GM23248 (cell line): ENCODE measurements at regions not wholly inside any gene's neighbourhood (a gene's known extent, or its start where the extent isn't known, plus 50 kb on each side); places are given as distances from the start of the nearest gene placed in this dataset.

Experiments
- DNase-seq: peaks from one replicate; pipeline ENCODE4 v3.0.0-alpha.2; 2015
- H2AFZ ChIP-seq: fragments of 200-600 bp; sonication (generic); 2 replicates; pipeline ENCODE4 v1.6.1; 2016; ENCODE audit warnings: antibody characterized with exemption
- H3F3A ChIP-seq: fragments of 200-600 bp; sonication (generic); 2 replicates; pipeline ENCODE4 v1.6.1; 2016; ENCODE audit warnings: mild to moderate bottlenecking, antibody characterized with exemption, mixed run types; ENCODE audit not compliant: insufficient read depth
- H3K27ac ChIP-seq: fragments of 200-600 bp; sonication (generic); 2 replicates; pipeline ENCODE4 v1.5.1; 2016; ENCODE audit warnings: mild to moderate bottlenecking
- H3K27me3 ChIP-seq: fragments of 200-600 bp; sonication (generic); replicated peaks from 2 replicates; pipeline ENCODE4 v1.6.1; 2016; ENCODE audit warnings: mild to moderate bottlenecking; ENCODE audit not compliant: insufficient read depth
- H3K36me3 ChIP-seq: fragments of 200-600 bp; sonication (generic); 2 replicates; pipeline ENCODE4 v1.6.1; 2016; ENCODE audit warnings: low read depth, mild to moderate bottlenecking
- H3K4me1 ChIP-seq: fragments of 200-600 bp; sonication (generic); 2 replicates; pipeline ENCODE4 v1.6.1; 2016; ENCODE audit warnings: mild to moderate bottlenecking; ENCODE audit not compliant: insufficient read depth
- H3K4me2 ChIP-seq: fragments of 200-600 bp; sonication (generic); one replicate; pipeline ENCODE4 v1.6.1; 2016; ENCODE audit warnings: mild to moderate bottlenecking; ENCODE audit not compliant: unreplicated experiment
- H3K4me3 ChIP-seq: fragments of 200-600 bp; sonication (generic); 2 replicates; pipeline ENCODE4 v1.5.1; 2016; ENCODE audit warnings: mild to moderate bottlenecking
- H3K79me2 ChIP-seq: fragments of 200-600 bp; sonication (generic); 2 replicates; pipeline ENCODE4 v1.6.1; 2016; ENCODE audit warnings: mild to moderate bottlenecking; ENCODE audit not compliant: insufficient read depth
- H3K9ac ChIP-seq: fragments of 200-600 bp; sonication (generic); 2 replicates; pipeline ENCODE4 v1.6.1; 2016; ENCODE audit warnings: mild to moderate bottlenecking
- H3K9me2 ChIP-seq: fragments of 200-600 bp; sonication (generic); 2 replicates; pipeline ENCODE4 v1.6.1; 2016; ENCODE audit warnings: mixed run types, mild to moderate bottlenecking, moderate library complexity; ENCODE audit not compliant: insufficient read depth
- H3K9me3 ChIP-seq: fragments of 200-600 bp; sonication (generic); one replicate; pipeline ENCODE4 v1.6.1; 2017; ENCODE audit warnings: low read depth
- H4K20me1 ChIP-seq: fragments of 200-600 bp; sonication (generic); 2 replicates; pipeline ENCODE4 v1.6.0; 2016; ENCODE audit not compliant: insufficient read depth
- EZH2 ChIP-seq: fragments of 200-600 bp; sonication (generic); IDR thresholded peaks from 2 replicates; pipeline ENCODE4 v1.6.1; 2018; ENCODE audit warnings: antibody characterized with exemption, mild to moderate bottlenecking; ENCODE audit not compliant: insufficient read depth, poor library complexity, severe bottlenecking
- EZH2phosphoT487 ChIP-seq: fragments of 200-600 bp; sonication (generic); IDR thresholded peaks from 2 replicates; pipeline ENCODE4 v1.6.1; 2018; ENCODE audit warnings: antibody characterized with exemption, moderate library complexity, mild to moderate bottlenecking, low read depth; ENCODE audit not compliant: insufficient read depth
- WGBS, 2 experiments: methylation state at CpG; one replicate each; pipeline ENCODE4 v1.1.6; 2015 to 2017; ENCODE audit warnings: low lambda C conversion rate in 2 of 2, low coverage in 1 of 2; ENCODE audit errors: missing lambda C conversion rate in 2 of 2; 5-methylcytosine and 5-hydroxymethylcytosine counted together
- in situ Hi-C: fragments of 300-500 bp; cut with MboI; formaldehyde crosslinking; loops from 2 replicates; pipeline ENCODE4 v1.15.0; 2020

- no peak overlapping the region for H3K9ac ChIP-seq
- H3K79me2 ChIP-seq: no peaks in the 10 kb centered on the region
- no peak overlapping the region for H3K4me2 ChIP-seq
- no peak overlapping the region for H3K27ac ChIP-seq
- no peaks in the 10 kb centered on the region for H3K36me3 ChIP-seq
- 15 to 22% methylated on average over 3 of the region's 3 CpGs for WGBS, 2 experiments
- in situ Hi-C loops: no loop called here
- no peak overlapping the region for H2AFZ ChIP-seq
- H3K27me3 ChIP-seq: no peaks in the 10 kb centered on the region
- H3K4me1 ChIP-seq: no peaks in the 10 kb centered on the region
- H3K4me3 ChIP-seq: no peak overlapping the region
- H3K9me3 ChIP-seq: no peaks in the 10 kb centered on the region
- H3K9me2 ChIP-seq: no peaks in the 10 kb centered on the region
- no peak for DNase-seq
- H3F3A ChIP-seq: no peaks in the 10 kb centered on the region
- H4K20me1 ChIP-seq: no peaks in the 10 kb centered on the region
- TF ChIP-seq EZH2 (no peak), EZH2phosphoT487 (no peak)
Observed at GRCh38 chr2:34547900-34548299, 948.8 kb upstream of the FAM98A start.

GRCh38 chr2:34547340-34547739 lies 948.2 kb upstream of the FAM98A start:
- Histone ChIP-seq H3K9ac (no peak overlapping the region), H3K4me2 (no peak overlapping the region), H3K4me3 (no peak overlapping the region), H3K4me1 (no peaks in the 10 kb centered on the region), H3K36me3 (no peaks in the 10 kb centered on the region), H3K79me2 (no peaks in the 10 kb centered on the region), H2AFZ (no peak overlapping the region), H3K27me3 (no peaks in the 10 kb centered on the region), H3K9me3 (no peaks in the 10 kb centered on the region), H3K27ac (no peak overlapping the region), H3F3A (no peaks in the 10 kb centered on the region), H3K9me2 (no peaks in the 10 kb centered on the region), H4K20me1 (no peaks in the 10 kb centered on the region)
- TF ChIP-seq EZH2: no peak
- TF ChIP-seq EZH2phosphoT487: no peak
- 12 to 19% methylated on average over 3 to 4 of the region's 4 CpGs for WGBS, 2 experiments
- DNase-seq: no peak
- in situ Hi-C loops: no loop called here

- in situ Hi-C loops: no loop called here
- Histone ChIP-seq H3K4me3 (no peak overlapping the region), H3F3A (no peaks in the 10 kb centered on the region), H3K27me3 (no peaks in the 10 kb centered on the region), H3K9me2 (no peaks in the 10 kb centered on the region), H3K4me1 (no peaks in the 10 kb centered on the region), H3K36me3 (no peaks in the 10 kb centered on the region), H3K79me2 (no peaks in the 10 kb centered on the region), H3K4me2 (no peak overlapping the region), H2AFZ (no peak overlapping the region), H4K20me1 (no peaks in the 10 kb centered on the region), H3K9ac (no peak overlapping the region), H3K27ac (no peak overlapping the region), H3K9me3 (no peaks in the 10 kb centered on the region)
- DNase-seq: no peak
- 42 to 48% methylated on average over 11 to 12 of the region's 12 CpGs for WGBS, 2 experiments
- no peak for TF ChIP-seq EZH2phosphoT487
- no peak for TF ChIP-seq EZH2
Observed at GRCh38 chr2:34545486-34546136, 946.5 kb upstream of the FAM98A start.

GRCh38 chr2:34534761-34535160 lies 935.7 kb upstream of the FAM98A start:
- no peaks in the 10 kb centered on the region for H3F3A ChIP-seq
- H2AFZ ChIP-seq: no peak overlapping the region
- TF ChIP-seq EZH2: no peak
- TF ChIP-seq EZH2phosphoT487: no peak
- no peaks in the 10 kb centered on the region for H4K20me1 ChIP-seq
- H3K9me3 ChIP-seq: no peaks in the 10 kb centered on the region
- H3K9ac ChIP-seq: no peak overlapping the region
- DNase-seq: no peak
- no peak overlapping the region for H3K27ac ChIP-seq
- no peaks in the 10 kb centered on the region for H3K4me1 ChIP-seq
- no peaks in the 10 kb centered on the region for H3K9me2 ChIP-seq
- no peak overlapping the region for H3K4me2 ChIP-seq
- H3K4me3 ChIP-seq: no peak overlapping the region
- H3K36me3 ChIP-seq: no peaks in the 10 kb centered on the region; the same call in 1 of the 2 replicates
- in situ Hi-C loops: no loop called here
- H3K27me3 ChIP-seq: no peaks in the 10 kb centered on the region
- no peaks in the 10 kb centered on the region for H3K79me2 ChIP-seq
- 1 to 4% methylated on average over 3 of the region's 3 CpGs for WGBS, 2 experiments
